CD4-positive, alpha-beta T cell (primary cell): ENCODE measurements at regions not wholly inside any gene's neighbourhood (a gene's known extent, or its start where the extent isn't known, plus 50 kb on each side); places are given as distances from the start of the nearest gene placed in this dataset.

ENCODE experiments used
- ATAC-seq: fragments of 200-7000 bp; cut with Tn5 transposase; one replicate; pipeline ENCODE4 v1.10.0; 2022; ENCODE audit warnings: mild to moderate bottlenecking; ENCODE audit not compliant: poor library complexity
- CTCF ChIA-PET: fragments of 350-600 bp; sonication (Branson Sonifier 250); formaldehyde crosslinking; loops from one replicate; lab custom pipeline; 2021; ENCODE audit warnings: antibody characterized with exemption, inconsistent platforms; lab: Charles Lee
- POLR2A ChIA-PET: fragments of 350-600 bp; sonication (Branson Sonifier 250); formaldehyde crosslinking; loops from one replicate; lab custom pipeline; 2021; ENCODE audit warnings: antibody characterized with exemption, inconsistent platforms; lab: Charles Lee
- DNase-seq, 14 experiments: peaks; one replicate each; pipeline ENCODE4 v3.0.0-alpha.2; 2013 to 2020; ENCODE audit warnings: mixed read lengths in 2 of 14
- H3K27ac ChIP-seq, 2 donors: one replicate each; pipeline versions ENCODE4 v1.5.1 to v1.7.0; 2013; ENCODE audit warnings: low read length in 2 of 2, low read depth in 1 of 2, mild to moderate bottlenecking in 1 of 2
- H3K27me3 ChIP-seq, 2 experiments: 1 replicate in 1 of 2; 2 replicates in 1 of 2; pipeline versions ENCODE4 v1.6.1 to v1.7.0; 2013; ENCODE audit warnings: low read length in 2 of 2, control low read depth in 1 of 2, mild to moderate bottlenecking in 1 of 2, moderate library complexity in 1 of 2; ENCODE audit not compliant: insufficient read depth in 2 of 2, control insufficient read depth in 1 of 2
- H3K36me3 ChIP-seq: one replicate; pipeline ENCODE4 v1.6.1; 2013; ENCODE audit warnings: low read length, control low read depth; ENCODE audit not compliant: insufficient read depth
- H3K4me1 ChIP-seq: one replicate; pipeline ENCODE4 v1.6.1; 2013; ENCODE audit warnings: low read length, control low read depth; ENCODE audit not compliant: insufficient read depth
- H3K4me3 ChIP-seq: one replicate; pipeline ENCODE4 v1.5.1; 2013; ENCODE audit warnings: mild to moderate bottlenecking, low read length, moderate library complexity
- H3K9me3 ChIP-seq, 2 experiments: 1 replicate in 1 of 2; 2 replicates in 1 of 2; pipeline versions ENCODE4 v1.6.1 to v1.7.0; 2013; ENCODE audit warnings: low read length in 2 of 2, mild to moderate bottlenecking in 2 of 2, control low read depth in 1 of 2, moderate library complexity in 1 of 2; ENCODE audit not compliant: control insufficient read depth in 1 of 2, insufficient read depth in 1 of 2
- H3K27ac Mint-ChIP-seq: one replicate; pipeline ENCODE4 v1.8.0; 2020; ENCODE audit warnings: mixed read lengths
- H3K27me3 Mint-ChIP-seq: one replicate; pipeline ENCODE4 v1.8.0; 2021; ENCODE audit warnings: mixed read lengths
- H3K36me3 Mint-ChIP-seq: one replicate; pipeline ENCODE4 v1.8.0; 2021; ENCODE audit warnings: low read depth, mixed read lengths
- H3K4me1 Mint-ChIP-seq: one replicate; pipeline ENCODE4 v1.8.0; 2021; ENCODE audit warnings: low read depth, mixed read lengths
- H3K4me3 Mint-ChIP-seq: one replicate; pipeline ENCODE4 v1.8.0; 2020; ENCODE audit warnings: mild to moderate bottlenecking, mixed read lengths
- H3K9me3 Mint-ChIP-seq: one replicate; pipeline ENCODE4 v1.8.0; 2020; ENCODE audit warnings: mixed read lengths
- CTCF ChIP-seq: fragments of 200-600 bp; IDR thresholded peaks from one replicate; pipeline ENCODE4 v1.8.0; 2022; ENCODE audit warnings: antibody characterized with exemption, mild to moderate bottlenecking
- intact Hi-C, 2 experiments: fragments of 100-400 bp; cut with DNase I in 1 of 2; cut with micrococcal nuclease in 1 of 2; formaldehyde crosslinking; loops; one replicate each; pipeline versions ENCODE4 v1.15.1 to v1.9.0; 2023 to 2025; cut with DNase I, micrococcal nuclease

- Histone ChIP-seq H3K4me3 (no peak overlapping the region), H3K9me3 (no peaks in the 10 kb centered on the region), H3K36me3 (no peaks in the 10 kb centered on the region), H3K27me3 (no peaks in the 10 kb centered on the region), H3K27ac (no peak overlapping the region), H3K4me1 (no peaks in the 10 kb centered on the region)
- Mint-ChIP-seq H3K27ac (no peak overlapping the region), H3K4me1 (no peaks in the 10 kb centered on the region), H3K36me3 (no peaks in the 10 kb centered on the region), H3K27me3 (no peaks in the 10 kb centered on the region), H3K9me3 (no peaks in the 10 kb centered on the region), H3K4me3 (no peak overlapping the region)
- TF ChIP-seq CTCF: no peak
- intact Hi-C loops: no loop called here
- POLR2A ChIA-PET: no interaction called here
- ATAC-seq (no peak), DNase-seq (no peak)
- CTCF ChIA-PET: no interaction called here
These were observed 398.9 kb downstream of the FBXO15 start for GRCh38 chr18:73748731-73749130.

- Histone ChIP-seq H3K27ac (no peak overlapping the region), H3K4me1 (no peaks in the 10 kb centered on the region), H3K27me3 (no peaks in the 10 kb centered on the region), H3K36me3 (no peaks in the 10 kb centered on the region), H3K4me3 (no peak overlapping the region), H3K9me3 (no peaks in the 10 kb centered on the region)
- TF ChIP-seq CTCF: no peak
- Mint-ChIP-seq H3K9me3 (no peaks in the 10 kb centered on the region), H3K4me3 (no peak overlapping the region), H3K4me1 (no peaks in the 10 kb centered on the region), H3K27ac (no peak overlapping the region), H3K27me3 (no peaks in the 10 kb centered on the region), H3K36me3 (no peaks in the 10 kb centered on the region)
- CTCF ChIA-PET: no interaction called here
- no peak for DNase-seq
- no peak for ATAC-seq
- POLR2A ChIA-PET: no interaction called here
- intact Hi-C loops: no loop called here
These were observed 401.5 kb downstream of the FBXO15 start for GRCh38 chr18:73746101-73746500.

GRCh38 chr18:73742957-73743356 lies 404.7 kb downstream of the FBXO15 start:
- Histone ChIP-seq H3K4me1 (no peaks in the 10 kb centered on the region), H3K27ac (no peak overlapping the region), H3K27me3 (no peaks in the 10 kb centered on the region), H3K36me3 (no peaks in the 10 kb centered on the region), H3K4me3 (no peak overlapping the region), H3K9me3 (no peaks in the 10 kb centered on the region)
- Mint-ChIP-seq H3K4me3 (no peak overlapping the region), H3K36me3 (no peaks in the 10 kb centered on the region), H3K4me1 (no peaks in the 10 kb centered on the region), H3K27me3 (no peaks in the 10 kb centered on the region), H3K27ac (no peak overlapping the region), H3K9me3 (no peaks in the 10 kb centered on the region)
- ChIA-PET POLR2A (no interaction called here), CTCF (no interaction called here)
- no peak for TF ChIP-seq CTCF
- intact Hi-C loops: no loop called here
- no peak for DNase-seq
- ATAC-seq: no peak
